Lower leg skin (tissue), 4 donors: ENCODE measurements at regions not wholly inside any gene's neighbourhood (a gene's known extent, or its start where the extent isn't known, plus 50 kb on each side); places are given as distances from the start of the nearest gene placed in this dataset.

Experiments
- DNase-seq, 2 donors: peaks; one replicate each; pipeline ENCODE4 v3.0.0-alpha.2; 2019; ENCODE audit warnings: low spot score in 2 of 2
- H3K4me3 ChIP-seq: fragments of 200-600 bp; sonication (generic); 2 replicates; pipeline ENCODE4 v1.5.1; 2017; ENCODE audit warnings: mild to moderate bottlenecking, low read depth; ENCODE audit not compliant: poor library complexity, severe bottlenecking
- POLR2A ChIP-seq, 2 donors: fragments of 450-650 bp; IDR thresholded peaks; one replicate each; pipeline ENCODE4 v1.6.1; 2016 to 2017; ENCODE audit warnings: antibody characterized with exemption in 2 of 2, mild to moderate bottlenecking in 1 of 2, moderate library complexity in 1 of 2
- WGBS, 2 donors: methylation state at CpG; one replicate each; pipeline ENCODE4 v1.1.5; 2018; 5-methylcytosine and 5-hydroxymethylcytosine counted together
- intact Hi-C: fragments of 100-400 bp; cut with DNase I; formaldehyde crosslinking; loops from one replicate; pipeline ENCODE4 v1.15.0; 2023; ENCODE audit warnings: low total_unique reads
- TF ChIP-seq, protein P1 (sequence below), 3 donors: fragments of 450-650 bp; IDR thresholded peaks; one replicate each; pipeline ENCODE4 v1.5.1; 2016; ENCODE audit warnings: antibody characterized with exemption in 3 of 3, mild to moderate bottlenecking in 3 of 3, moderate library complexity in 2 of 3

DNA sequence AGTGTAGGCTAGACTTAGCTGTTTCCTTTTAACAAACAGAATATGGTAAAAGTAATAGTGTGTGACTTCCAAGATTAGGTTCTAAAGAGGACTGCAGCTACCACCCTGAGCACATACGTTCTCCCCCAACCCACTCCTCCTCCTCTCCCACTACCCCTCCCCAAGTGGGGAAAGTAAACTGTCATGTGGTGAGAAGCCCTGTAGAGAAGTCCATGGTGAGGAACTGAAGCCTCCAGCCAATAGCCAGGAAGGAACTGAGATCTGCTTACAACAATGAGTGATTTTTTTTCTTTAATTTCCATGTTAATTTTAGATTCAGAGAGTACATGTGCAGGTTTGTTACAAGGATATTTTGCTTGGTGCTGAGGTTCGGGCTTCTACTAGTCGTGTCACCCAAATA is 57.0 kb upstream of the EGLN3 start:
- no peak overlapping the region for H3K4me3 ChIP-seq
- DNase-seq, result no peak
- 51 to 87% methylated on average over 3 of the region's 3 CpGs for WGBS, 2 donors
- TF ChIP-seq, protein P1, sequence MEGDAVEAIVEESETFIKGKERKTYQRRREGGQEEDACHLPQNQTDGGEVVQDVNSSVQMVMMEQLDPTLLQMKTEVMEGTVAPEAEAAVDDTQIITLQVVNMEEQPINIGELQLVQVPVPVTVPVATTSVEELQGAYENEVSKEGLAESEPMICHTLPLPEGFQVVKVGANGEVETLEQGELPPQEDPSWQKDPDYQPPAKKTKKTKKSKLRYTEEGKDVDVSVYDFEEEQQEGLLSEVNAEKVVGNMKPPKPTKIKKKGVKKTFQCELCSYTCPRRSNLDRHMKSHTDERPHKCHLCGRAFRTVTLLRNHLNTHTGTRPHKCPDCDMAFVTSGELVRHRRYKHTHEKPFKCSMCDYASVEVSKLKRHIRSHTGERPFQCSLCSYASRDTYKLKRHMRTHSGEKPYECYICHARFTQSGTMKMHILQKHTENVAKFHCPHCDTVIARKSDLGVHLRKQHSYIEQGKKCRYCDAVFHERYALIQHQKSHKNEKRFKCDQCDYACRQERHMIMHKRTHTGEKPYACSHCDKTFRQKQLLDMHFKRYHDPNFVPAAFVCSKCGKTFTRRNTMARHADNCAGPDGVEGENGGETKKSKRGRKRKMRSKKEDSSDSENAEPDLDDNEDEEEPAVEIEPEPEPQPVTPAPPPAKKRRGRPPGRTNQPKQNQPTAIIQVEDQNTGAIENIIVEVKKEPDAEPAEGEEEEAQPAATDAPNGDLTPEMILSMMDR (IDR thresholded peaks at IDR 0.05), result no peak
- no peak for TF ChIP-seq POLR2A (IDR thresholded peaks at IDR 0.05)
- intact Hi-C loops, result no loop called here

DNA sequence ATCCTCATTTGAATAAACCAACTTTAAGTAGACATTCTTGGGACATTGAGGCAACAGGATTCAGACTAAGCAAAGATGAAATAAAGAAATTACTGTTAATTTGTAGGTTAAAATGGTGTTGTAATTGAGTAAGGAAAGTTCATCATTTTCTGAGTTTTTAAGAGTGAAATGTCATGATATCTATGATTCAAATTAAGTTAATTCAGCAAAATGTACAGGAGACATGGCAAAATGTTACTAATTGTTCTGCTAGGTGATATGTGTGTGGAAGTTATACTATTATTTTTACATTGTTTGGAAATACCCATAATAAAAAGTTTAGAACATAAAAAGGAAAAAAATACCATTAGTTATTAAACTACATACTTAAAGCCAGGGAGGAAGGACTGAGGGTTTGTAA is 55.0 kb upstream of the EGLN3 start:
- H3K4me3 ChIP-seq, result no peak overlapping the region
- TF ChIP-seq, protein P1 (IDR thresholded peaks at IDR 0.05), result no peak
- TF ChIP-seq POLR2A (IDR thresholded peaks at IDR 0.05), result no peak
- intact Hi-C loops, result no loop called here
- DNase-seq, result no peak

DNA sequence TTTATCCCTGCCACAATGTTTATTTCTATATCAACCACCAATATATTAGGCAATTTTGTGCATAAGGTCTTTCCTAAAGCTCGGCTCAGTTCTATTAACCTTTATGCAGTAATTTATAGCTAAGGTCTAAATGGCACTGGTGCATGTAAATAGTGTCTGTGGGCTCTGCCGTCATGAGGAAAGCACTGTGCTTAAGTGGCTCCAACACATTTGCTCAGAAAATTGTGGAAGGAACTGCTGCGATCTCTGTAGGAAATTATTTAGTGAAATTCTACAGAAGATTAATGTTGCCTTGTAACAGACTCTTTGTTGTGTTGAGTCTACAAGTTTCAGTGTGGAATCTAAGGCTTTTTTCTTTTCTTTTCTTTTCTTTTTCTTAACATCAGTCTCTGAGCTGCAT is 54.0 kb upstream of the EGLN3 start:
- no peak for DNase-seq
- no peak overlapping the region for H3K4me3 ChIP-seq
- intact Hi-C loops, result no loop called here
- TF ChIP-seq POLR2A (IDR thresholded peaks at IDR 0.05), result no peak
- TF ChIP-seq, protein P1 (IDR thresholded peaks at IDR 0.05), result no peak
- 85 to 86% methylated on average over 3 of the region's 3 CpGs for WGBS, 2 donors

DNA sequence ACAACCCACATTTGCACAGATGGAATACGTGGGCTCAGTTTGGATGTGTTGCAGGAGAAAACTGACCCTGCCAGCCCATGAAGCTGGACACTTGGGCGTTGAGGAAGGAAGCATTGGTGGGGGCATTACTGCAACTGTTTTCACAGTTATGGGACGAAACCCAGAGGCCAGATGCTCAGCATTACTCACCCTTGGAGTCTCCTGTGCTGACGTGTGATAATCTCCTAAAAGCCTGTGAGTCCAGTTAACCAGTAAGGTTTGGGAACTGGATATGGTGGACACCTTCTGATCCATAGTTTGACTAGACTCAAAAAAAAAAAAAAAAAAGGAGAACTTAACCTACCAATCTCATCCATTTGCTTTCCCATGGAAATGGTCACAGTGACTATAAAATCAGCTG is 52.8 kb upstream of the EGLN3 start:
- intact Hi-C loops, result no loop called here
- H3K4me3 ChIP-seq, result no peak overlapping the region
- TF ChIP-seq, protein P1 (IDR thresholded peaks at IDR 0.05), result no peak
- TF ChIP-seq POLR2A (IDR thresholded peaks at IDR 0.05), result no peak
- WGBS, 2 donors, result 45 to 53% methylated on average over 4 of the region's 4 CpGs
- no peak for DNase-seq

DNA sequence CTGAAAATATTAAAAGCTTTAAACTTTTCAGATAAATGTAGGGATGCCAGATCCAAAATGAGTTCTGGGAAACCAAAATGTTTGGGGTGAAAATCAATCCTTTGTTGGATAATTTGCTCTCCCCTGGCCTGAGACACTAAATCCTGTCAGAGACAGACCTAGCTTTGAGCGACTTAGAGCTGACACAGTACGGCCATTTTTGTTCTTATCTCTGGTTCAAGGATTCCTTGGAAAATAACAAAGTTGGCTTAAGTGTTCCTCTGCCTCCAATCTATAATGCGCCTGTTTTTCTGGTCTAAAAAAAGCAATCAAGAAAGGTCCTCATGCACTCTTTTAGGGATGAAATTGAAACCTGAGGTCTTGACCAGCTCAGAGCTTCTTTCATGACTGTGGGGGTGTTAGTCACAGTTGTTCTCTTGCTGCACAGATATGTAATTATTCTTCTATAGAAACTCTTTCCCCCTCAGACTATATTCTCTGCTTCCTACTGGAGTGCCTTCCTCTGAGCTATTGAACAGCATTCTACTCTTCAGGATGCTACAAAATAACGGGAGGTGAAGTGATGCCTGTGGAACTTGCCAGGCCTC is 52.3 kb upstream of the EGLN3 start:
- TF ChIP-seq, protein P1 (IDR thresholded peaks at IDR 0.05), result no peak
- TF ChIP-seq POLR2A (IDR thresholded peaks at IDR 0.05), result no peak
- no peak for DNase-seq
- intact Hi-C loops, result no loop called here
- H3K4me3 ChIP-seq, result no peak overlapping the region
- WGBS, 2 donors, result 70 to 85% methylated on average over 4 of the region's 4 CpGs
